A549 (cell line): ENCODE measurements at regions not wholly inside any gene's neighbourhood (a gene's known extent, or its start where the extent isn't known, plus 50 kb on each side); places are given as distances from the start of the nearest gene placed in this dataset.

ENCODE experiments used
- ATAC-seq, 2 experiments: fragments of 200-7000 bp in 1 of 2; fragments of >200 bp in 1 of 2; cut with Nextera tagmentation in 1 of 2; cut with Tn5 transposase in 1 of 2; 3 replicates each; pipeline versions ENCODE4 v1.8.0 to v1.9.1; 2018 to 2020; ENCODE audit warnings: mild to moderate bottlenecking in 1 of 2, moderate library complexity in 1 of 2
- CTCF ChIA-PET: fragments of 300-600 bp; sonication (Branson Sonifier 250); formaldehyde crosslinking; extraction: SDS; loops from one replicate; lab custom pipeline; 2021; ENCODE audit warnings: antibody characterized with exemption, inconsistent platforms; lab: Yijun Ruan, JAX
- POLR2A ChIA-PET: fragments of 350-600 bp; formaldehyde crosslinking; extraction: SDS; loops from one replicate; lab custom pipeline; 2021; ENCODE audit warnings: antibody characterized with exemption, inconsistent platforms; lab: Yijun Ruan, JAX
- DNase-seq, 2 experiments: peaks; one replicate each; pipeline versions ENCODE4 v3.0.0 to v3.0.0-alpha.2; 2011 to 2016; ENCODE audit warnings: low read depth in 1 of 2, low spot score in 1 of 2
- FAIRE-seq: peaks from 2 replicates; lab custom pipeline; 2011; peaks lifted over from hg19 to GRCh38; lab: Jason Lieb, UNC
- H3K27ac ChIP-seq, 2 experiments: fragments of >200 bp; sonication (Bioruptor Twin); formaldehyde crosslinking; 3 replicates each; pipeline ENCODE4 v1.5.1; 2016 to 2017
- H3K4me1 ChIP-seq: fragments of >200 bp; sonication (Bioruptor Twin); formaldehyde crosslinking; 3 replicates; pipeline ENCODE4 v1.6.1; 2016
- H3K4me2 ChIP-seq: fragments of >200 bp; sonication (Bioruptor Twin); formaldehyde crosslinking; 3 replicates; pipeline ENCODE4 v1.6.1; 2016
- H3K4me3 ChIP-seq: fragments of >200 bp; sonication (Bioruptor Twin); formaldehyde crosslinking; 3 replicates; pipeline ENCODE4 v1.5.1; 2016
- H3K9me3 ChIP-seq: fragments of >200 bp; sonication (Bioruptor Twin); formaldehyde crosslinking; 3 replicates; pipeline ENCODE4 v1.6.1; 2016
- CHD2 ChIP-seq: fragments of 150-350 bp; IDR thresholded peaks from 2 replicates; pipeline ENCODE4 v1.6.1; 2014; ENCODE audit warnings: low read length; ENCODE audit not compliant: partially characterized antibody
- CHD4 ChIP-seq: fragments of 200-600 bp; sonication (generic); IDR thresholded peaks from 2 replicates; pipeline ENCODE4 v1.6.1; 2016; ENCODE audit warnings: antibody characterized with exemption, mild to moderate bottlenecking, borderline replicate concordance
- EHMT2 ChIP-seq: fragments of 200-600 bp; sonication (generic); IDR thresholded peaks from 2 replicates; pipeline ENCODE4 v1.6.1; 2016; ENCODE audit warnings: antibody characterized with exemption, low read depth, mild to moderate bottlenecking, moderate library complexity
- EP300 ChIP-seq, 2 experiments: fragments of >200 bp; sonication (Bioruptor Twin); formaldehyde crosslinking; IDR thresholded peaks; 2 replicates in 1 of 2; 3 replicates in 1 of 2; pipeline ENCODE4 v1.6.1; 2016 to 2017
- FOSB ChIP-seq: fragments of 250-450 bp; sonication (Bioruptor Pico); IDR thresholded peaks from 2 replicates; pipeline ENCODE4 v1.5.0; 2020; ENCODE audit warnings: mild to moderate bottlenecking, moderate library complexity
- GATA3 ChIP-seq: IDR thresholded peaks from 2 replicates; pipeline ENCODE4 v1.6.1; 2012; ENCODE audit warnings: borderline replicate concordance
- HDAC2 ChIP-seq: fragments of 200-600 bp; sonication (generic); IDR thresholded peaks from 2 replicates; pipeline ENCODE4 v1.6.1; 2016
- HOXB5 ChIP-seq: fragments of 250-450 bp; sonication (Bioruptor Pico); IDR thresholded peaks from 2 replicates; pipeline ENCODE4 v1.5.0; 2020; ENCODE audit warnings: mild to moderate bottlenecking, moderate library complexity
- JUN ChIP-seq, 2 experiments: fragments of >200 bp; sonication (Bioruptor Twin); formaldehyde crosslinking; IDR thresholded peaks; 2 replicates in 1 of 2; 3 replicates in 1 of 2; pipeline ENCODE4 v1.6.1; 2016 to 2017
- MAFK ChIP-seq: fragments of 450-650 bp; IDR thresholded peaks from 2 replicates; pipeline ENCODE4 v1.6.1; 2014; ENCODE audit not compliant: partially characterized antibody
- POLR2A ChIP-seq: IDR thresholded peaks from 2 replicates; pipeline ENCODE4 v1.6.1; 2012; ENCODE audit warnings: mild to moderate bottlenecking, low read length
- RAD21 ChIP-seq, 2 experiments: fragments of >200 bp in 1 of 2; sonication (Bioruptor Twin) in 1 of 2; formaldehyde crosslinking in 1 of 2; IDR thresholded peaks in 1 of 2; conservative IDR thresholded peaks in 1 of 2; 2 replicates in 1 of 2; 3 replicates in 1 of 2; pipeline ENCODE4 v1.6.1; 2012 to 2018; ENCODE audit warnings: inconsistent platforms in 1 of 2
- RARB ChIP-seq: fragments of 250-450 bp; sonication (Bioruptor Pico); IDR thresholded peaks from 2 replicates; pipeline ENCODE4 v1.8.0; 2021; ENCODE audit warnings: mild to moderate bottlenecking, moderate library complexity
- SREBF2 ChIP-seq: fragments of 450-650 bp; IDR thresholded peaks from 2 replicates; pipeline ENCODE4 v1.6.1; 2014; ENCODE audit warnings: mild to moderate bottlenecking, moderate library complexity
- TFCP2L1 ChIP-seq: fragments of 250-450 bp; sonication (Bioruptor Pico); IDR thresholded peaks from 2 replicates; pipeline ENCODE4 v1.5.0; 2021; ENCODE audit warnings: mild to moderate bottlenecking
- WGBS: methylation state at CpG from one replicate; pipeline ENCODE4 v1.1.6; 2017; ENCODE audit errors: missing lambda C conversion rate; 5-methylcytosine and 5-hydroxymethylcytosine counted together
- TF ChIP-seq, protein P1 (sequence below): fragments of 450-650 bp; IDR thresholded peaks from 2 replicates; pipeline ENCODE4 v1.6.1; 2014; ENCODE audit warnings: antibody characterized with exemption
- TF ChIP-seq, protein P2 (sequence below): fragments of >200 bp; sonication (Bioruptor Twin); formaldehyde crosslinking; IDR thresholded peaks from 3 replicates; pipeline ENCODE4 v1.6.1; 2016
- TF ChIP-seq, protein P3 (sequence below): IDR thresholded peaks from 2 replicates; pipeline ENCODE4 v1.6.1; 2012
- TF ChIP-seq, protein P4 (sequence below): fragments of >200 bp; sonication (Bioruptor Twin); formaldehyde crosslinking; IDR thresholded peaks from 2 replicates; pipeline ENCODE4 v1.6.1; 2016
- TF ChIP-seq, protein P5 (sequence below): fragments of 250-450 bp; sonication (Bioruptor Pico); IDR thresholded peaks from 2 replicates; pipeline ENCODE4 v1.5.0; 2020; ENCODE audit warnings: low read depth, mild to moderate bottlenecking, moderate library complexity

DNA sequence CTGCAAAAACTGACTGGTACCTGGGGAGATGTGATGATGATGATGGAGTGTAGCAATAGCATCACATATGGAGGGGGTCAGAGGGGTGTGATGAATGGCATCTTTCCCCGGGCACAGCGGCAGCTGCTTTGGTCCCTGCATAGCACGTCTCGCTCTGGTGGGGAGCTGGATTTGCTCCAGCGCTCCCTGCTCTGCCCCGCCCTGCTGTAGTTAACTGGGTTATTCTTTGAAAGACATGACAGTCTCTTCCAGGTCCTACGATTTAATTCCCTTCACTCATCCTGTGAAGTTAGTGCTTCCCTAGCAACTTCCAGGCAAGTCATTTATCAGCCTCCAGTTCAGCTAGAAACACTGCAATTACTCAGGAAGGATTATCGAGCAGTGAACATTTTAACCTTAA, 463.1 kb downstream of the TSN start (continued):
- TF ChIP-seq SREBF2 (no peak), CHD2 (no peak)

DNA sequence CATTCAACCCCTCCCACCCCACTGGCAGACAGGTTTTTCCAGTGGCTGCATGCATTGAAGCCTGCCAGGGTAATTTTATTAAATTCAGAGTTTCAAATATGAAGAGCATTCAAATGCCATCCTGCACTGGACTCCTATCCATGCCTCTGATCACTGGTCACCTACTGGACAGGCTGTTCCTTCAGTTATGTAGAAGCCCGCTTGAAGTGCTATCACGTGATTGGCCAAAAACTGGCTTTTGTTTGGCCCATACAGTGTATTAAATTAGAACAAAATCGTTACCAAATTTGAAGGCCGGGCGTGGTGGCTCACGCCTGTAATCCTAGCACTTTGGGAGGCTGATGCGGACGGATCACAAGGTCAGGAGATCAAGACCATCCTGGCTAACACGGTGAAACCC, 464.1 kb downstream of the TSN start:
- TF ChIP-seq, protein P1, sequence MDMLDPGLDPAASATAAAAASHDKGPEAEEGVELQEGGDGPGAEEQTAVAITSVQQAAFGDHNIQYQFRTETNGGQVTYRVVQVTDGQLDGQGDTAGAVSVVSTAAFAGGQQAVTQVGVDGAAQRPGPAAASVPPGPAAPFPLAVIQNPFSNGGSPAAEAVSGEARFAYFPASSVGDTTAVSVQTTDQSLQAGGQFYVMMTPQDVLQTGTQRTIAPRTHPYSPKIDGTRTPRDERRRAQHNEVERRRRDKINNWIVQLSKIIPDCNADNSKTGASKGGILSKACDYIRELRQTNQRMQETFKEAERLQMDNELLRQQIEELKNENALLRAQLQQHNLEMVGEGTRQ, result no peak
- TF ChIP-seq EP300 (IDR thresholded peaks at IDR 0.05), result no peak
- TF ChIP-seq HOXB5 (CRISPR knock-in tag), result no peak
- TF ChIP-seq, protein P2, sequence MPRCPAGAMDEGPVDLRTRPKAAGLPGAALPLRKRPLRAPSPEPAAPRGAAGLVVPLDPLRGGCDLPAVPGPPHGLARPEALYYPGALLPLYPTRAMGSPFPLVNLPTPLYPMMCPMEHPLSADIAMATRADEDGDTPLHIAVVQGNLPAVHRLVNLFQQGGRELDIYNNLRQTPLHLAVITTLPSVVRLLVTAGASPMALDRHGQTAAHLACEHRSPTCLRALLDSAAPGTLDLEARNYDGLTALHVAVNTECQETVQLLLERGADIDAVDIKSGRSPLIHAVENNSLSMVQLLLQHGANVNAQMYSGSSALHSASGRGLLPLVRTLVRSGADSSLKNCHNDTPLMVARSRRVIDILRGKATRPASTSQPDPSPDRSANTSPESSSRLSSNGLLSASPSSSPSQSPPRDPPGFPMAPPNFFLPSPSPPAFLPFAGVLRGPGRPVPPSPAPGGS, result no peak
- CTCF ChIA-PET, result no interaction called here
- 33% methylated on average over 9 of the region's 9 CpGs for WGBS

DNA sequence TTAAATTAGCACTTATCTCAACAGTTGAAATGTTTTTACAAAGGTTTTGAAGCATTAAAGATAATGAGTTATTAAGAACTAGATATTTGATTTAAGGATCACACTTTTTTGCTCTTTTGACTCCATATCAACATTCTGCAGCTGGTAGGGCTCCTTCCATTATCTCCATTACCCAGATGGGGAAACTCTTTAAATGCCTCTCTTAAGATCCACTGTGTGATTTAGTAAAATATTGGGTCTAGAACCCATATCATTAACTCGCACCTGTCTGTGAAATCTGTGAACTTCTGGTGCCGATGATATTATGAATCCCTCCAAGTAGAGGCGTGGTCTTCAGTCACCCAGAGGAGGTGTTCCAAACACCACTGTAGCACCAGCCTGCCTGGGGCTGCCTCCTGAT, 466.2 kb downstream of the TSN start:
- Histone ChIP-seq H3K9me3 (no peaks in the 10 kb centered on the region), H3K4me3 (no peak overlapping the region), H3K4me1 (no peaks in the 10 kb centered on the region)
- no peak for DNase-seq
- POLR2A ChIA-PET, result no interaction called here
- CTCF ChIA-PET, result no interaction called here
- FAIRE-seq, result no peak
- TF ChIP-seq, protein P3, sequence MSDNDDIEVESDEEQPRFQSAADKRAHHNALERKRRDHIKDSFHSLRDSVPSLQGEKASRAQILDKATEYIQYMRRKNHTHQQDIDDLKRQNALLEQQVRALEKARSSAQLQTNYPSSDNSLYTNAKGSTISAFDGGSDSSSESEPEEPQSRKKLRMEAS, result no peak
- no peak for TF ChIP-seq TFCP2L1 (CRISPR knock-in tag)
- no peak for TF ChIP-seq CHD2
- TF ChIP-seq MAFK, result no peak
- TF ChIP-seq FOSB (CRISPR knock-in tag), result no peak
- TF ChIP-seq CHD4, result no peak
- TF ChIP-seq, protein P4, sequence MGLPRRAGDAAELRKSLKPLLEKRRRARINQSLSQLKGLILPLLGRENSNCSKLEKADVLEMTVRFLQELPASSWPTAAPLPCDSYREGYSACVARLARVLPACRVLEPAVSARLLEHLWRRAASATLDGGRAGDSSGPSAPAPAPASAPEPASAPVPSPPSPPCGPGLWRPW, result no peak
- TF ChIP-seq, all 56 proteins: peak for 0
- Histone ChIP-seq H3K4me2 (no peak overlapping the region), H3K27ac (no peak overlapping the region)
- WGBS, result 29% methylated on average over 3 of the region's 3 CpGs
- ATAC-seq, result no peak

More for the DNA sequence above, 464.1 kb downstream of the TSN start:
- Histone ChIP-seq H3K4me2 (no peak overlapping the region), H3K9me3 (no peaks in the 10 kb centered on the region), H3K4me1 (no peaks in the 10 kb centered on the region), H3K27ac (no peak overlapping the region), H3K4me3 (no peak overlapping the region)
- no peak for ATAC-seq
- no peak for DNase-seq
- no peak for FAIRE-seq
- POLR2A ChIA-PET, result no interaction called here

DNA sequence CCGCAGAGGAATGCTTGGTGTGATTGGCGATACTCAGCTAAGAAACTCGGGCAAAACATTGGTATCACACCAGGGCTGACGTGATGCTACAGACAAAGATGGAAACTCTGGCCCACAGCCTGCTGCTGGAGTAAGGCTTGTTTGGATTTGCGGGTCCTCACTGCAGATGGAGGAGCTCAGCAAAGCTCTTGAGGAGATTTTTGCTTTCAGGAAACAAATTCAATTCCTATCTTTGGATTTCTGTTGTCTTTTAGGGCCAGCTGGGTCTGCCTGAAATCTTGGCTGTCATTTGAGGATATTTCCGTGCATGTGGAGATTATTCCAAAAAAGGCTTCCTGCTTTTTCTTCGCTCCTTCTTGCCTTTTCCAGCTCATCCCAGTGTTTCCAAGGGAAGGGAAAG, 475.8 kb downstream of the TSN start:
- no peak overlapping the region for H3K4me2 ChIP-seq
- ATAC-seq, result no peak
- H3K27ac ChIP-seq, result no peak overlapping the region
- 25% methylated on average over 7 of the region's 7 CpGs for WGBS
- no peak for FAIRE-seq
- DNase-seq, result no peak
- peaks cover 6% of the 10 kb centered on the region; the same call in 1 of the 3 replicates for H3K4me1 ChIP-seq
- no peak overlapping the region for H3K4me3 ChIP-seq
- no peaks in the 10 kb centered on the region for H3K9me3 ChIP-seq
- TF ChIP-seq JUN (IDR thresholded peaks at IDR 0.05), result no peak
- TF ChIP-seq HOXB5 (CRISPR knock-in tag), result no peak
- TF ChIP-seq POLR2A, result no peak
- TF ChIP-seq, protein P3, result no peak
- no peak for TF ChIP-seq RARB (CRISPR knock-in tag)
- no peak for TF ChIP-seq RAD21 (conservative IDR thresholded peaks at IDR 0.05 in 1 of 2, IDR thresholded peaks at IDR 0.05 in 1 of 2)
- no peak for TF ChIP-seq GATA3
- TF ChIP-seq, protein P5, sequence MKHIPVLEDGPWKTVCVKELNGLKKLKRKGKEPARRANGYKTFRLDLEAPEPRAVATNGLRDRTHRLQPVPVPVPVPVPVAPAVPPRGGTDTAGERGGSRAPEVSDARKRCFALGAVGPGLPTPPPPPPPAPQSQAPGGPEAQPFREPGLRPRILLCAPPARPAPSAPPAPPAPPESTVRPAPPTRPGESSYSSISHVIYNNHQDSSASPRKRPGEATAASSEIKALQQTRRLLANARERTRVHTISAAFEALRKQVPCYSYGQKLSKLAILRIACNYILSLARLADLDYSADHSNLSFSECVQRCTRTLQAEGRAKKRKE, result no peak
- TF ChIP-seq EHMT2, result no peak
- no peak for TF ChIP-seq HDAC2
- TF ChIP-seq, all 56 proteins: peak for 0
- ChIA-PET POLR2A (no interaction called here), CTCF (no interaction called here)
